ENCODE measurements at regions not wholly inside any gene's neighbourhood (a gene's known extent, or its start where the extent isn't known, plus 50 kb on each side); places are given as distances from the start of the nearest gene placed in this dataset.

GRCh38 chr1:91165033-91165654 is 143.3 kb upstream of the ZNF644 start:
- ChIA-PET RAD21 (ENCODE audit: low non-redundant PET in 1 of 2, low total read pairs in 2 of 2, uncharacterized antibody in 2 of 2, unreplicated experiment in 2 of 2) (interaction anchor here (1.7 to 2.4 kb wide), 4 partner anchors 113 to 444 kb away, joined by 8 to 29 read pairs (median 18); no protein-coding TSS in a partner anchor), POLR2A (no interaction called here), CTCF (interaction anchor here (0.6 to 4.0 kb wide), 42 partner anchors 9 to 1120 kb away, joined by 3 to 204 read pairs (median 4); partner anchors contain the start of gene HFM1)
- no peaks in the 10 kb centered on the region for H3K36me3 ChIP-seq (ENCODE audit: control insufficient read depth in 1 of 2, insufficient read depth in 2 of 2, low read length in 2 of 2)
- H2AFZ ChIP-seq (ENCODE audit: low read depth, low read length, poor library complexity, severe bottlenecking) = peak overlapping the region; percentile 9
- H3K79me2 ChIP-seq (ENCODE audit: insufficient read depth, low read length) = no peaks in the 10 kb centered on the region
- H4K20me1 ChIP-seq (ENCODE audit: insufficient read depth) = no peaks in the 10 kb centered on the region
- no peaks in the 10 kb centered on the region for H3K4me1 ChIP-seq (ENCODE audit: control insufficient read depth in 1 of 2, insufficient read depth in 2 of 2, low read length in 2 of 2)
- H3K9me2 ChIP-seq (ENCODE audit: insufficient read depth) = no peaks in the 10 kb centered on the region
- intact Hi-C loops (cut with micrococcal nuclease) = loop anchor here (2.0 to 10.0 kb wide), 3 partner anchors 340 to 760 kb away; partner anchors contain the start of gene CDC7
- no peak overlapping the region for H3K4me2 ChIP-seq (ENCODE audit: low read length)
- no peaks in the 10 kb centered on the region for H3K27me3 ChIP-seq (ENCODE audit: insufficient read depth, low read length)
- BruUV-seq (replicated peaks) = no TSS peak
- ATAC-seq = peak; percentile 97
- no peak overlapping the region for H3K4me3 ChIP-seq (replicated peaks in 1 of 2; ENCODE audit: low read depth in 1 of 2, low read length in 2 of 2)
- H3K9ac ChIP-seq (ENCODE audit: low read length) = no peak overlapping the region
- TF ChIP-seq JUND (IDR thresholded peaks at IDR 0.05) = no peak
- TF ChIP-seq, protein P1, sequence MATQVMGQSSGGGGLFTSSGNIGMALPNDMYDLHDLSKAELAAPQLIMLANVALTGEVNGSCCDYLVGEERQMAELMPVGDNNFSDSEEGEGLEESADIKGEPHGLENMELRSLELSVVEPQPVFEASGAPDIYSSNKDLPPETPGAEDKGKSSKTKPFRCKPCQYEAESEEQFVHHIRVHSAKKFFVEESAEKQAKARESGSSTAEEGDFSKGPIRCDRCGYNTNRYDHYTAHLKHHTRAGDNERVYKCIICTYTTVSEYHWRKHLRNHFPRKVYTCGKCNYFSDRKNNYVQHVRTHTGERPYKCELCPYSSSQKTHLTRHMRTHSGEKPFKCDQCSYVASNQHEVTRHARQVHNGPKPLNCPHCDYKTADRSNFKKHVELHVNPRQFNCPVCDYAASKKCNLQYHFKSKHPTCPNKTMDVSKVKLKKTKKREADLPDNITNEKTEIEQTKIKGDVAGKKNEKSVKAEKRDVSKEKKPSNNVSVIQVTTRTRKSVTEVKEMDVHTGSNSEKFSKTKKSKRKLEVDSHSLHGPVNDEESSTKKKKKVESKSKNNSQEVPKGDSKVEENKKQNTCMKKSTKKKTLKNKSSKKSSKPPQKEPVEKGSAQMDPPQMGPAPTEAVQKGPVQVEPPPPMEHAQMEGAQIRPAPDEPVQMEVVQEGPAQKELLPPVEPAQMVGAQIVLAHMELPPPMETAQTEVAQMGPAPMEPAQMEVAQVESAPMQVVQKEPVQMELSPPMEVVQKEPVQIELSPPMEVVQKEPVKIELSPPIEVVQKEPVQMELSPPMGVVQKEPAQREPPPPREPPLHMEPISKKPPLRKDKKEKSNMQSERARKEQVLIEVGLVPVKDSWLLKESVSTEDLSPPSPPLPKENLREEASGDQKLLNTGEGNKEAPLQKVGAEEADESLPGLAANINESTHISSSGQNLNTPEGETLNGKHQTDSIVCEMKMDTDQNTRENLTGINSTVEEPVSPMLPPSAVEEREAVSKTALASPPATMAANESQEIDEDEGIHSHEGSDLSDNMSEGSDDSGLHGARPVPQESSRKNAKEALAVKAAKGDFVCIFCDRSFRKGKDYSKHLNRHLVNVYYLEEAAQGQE (IDR thresholded peaks at IDR 0.05; ENCODE audit: low read depth) = no peak
- TF ChIP-seq POLR2AphosphoS5 (IDR thresholded peaks at IDR 0.05; ENCODE audit: low read depth, low read length) = no peak
- peak; percentile 85 for TF ChIP-seq RAD21 (IDR thresholded peaks at IDR 0.05; ENCODE audit: low read depth)
- TF ChIP-seq ZFX (IDR thresholded peaks at IDR 0.05) = no peak
- no peak for TF ChIP-seq POLR2A (IDR thresholded peaks at IDR 0.05; ENCODE audit: borderline replicate concordance, extremely low read depth, insufficient read depth, insufficient read length)
- TF ChIP-seq, protein P2, sequence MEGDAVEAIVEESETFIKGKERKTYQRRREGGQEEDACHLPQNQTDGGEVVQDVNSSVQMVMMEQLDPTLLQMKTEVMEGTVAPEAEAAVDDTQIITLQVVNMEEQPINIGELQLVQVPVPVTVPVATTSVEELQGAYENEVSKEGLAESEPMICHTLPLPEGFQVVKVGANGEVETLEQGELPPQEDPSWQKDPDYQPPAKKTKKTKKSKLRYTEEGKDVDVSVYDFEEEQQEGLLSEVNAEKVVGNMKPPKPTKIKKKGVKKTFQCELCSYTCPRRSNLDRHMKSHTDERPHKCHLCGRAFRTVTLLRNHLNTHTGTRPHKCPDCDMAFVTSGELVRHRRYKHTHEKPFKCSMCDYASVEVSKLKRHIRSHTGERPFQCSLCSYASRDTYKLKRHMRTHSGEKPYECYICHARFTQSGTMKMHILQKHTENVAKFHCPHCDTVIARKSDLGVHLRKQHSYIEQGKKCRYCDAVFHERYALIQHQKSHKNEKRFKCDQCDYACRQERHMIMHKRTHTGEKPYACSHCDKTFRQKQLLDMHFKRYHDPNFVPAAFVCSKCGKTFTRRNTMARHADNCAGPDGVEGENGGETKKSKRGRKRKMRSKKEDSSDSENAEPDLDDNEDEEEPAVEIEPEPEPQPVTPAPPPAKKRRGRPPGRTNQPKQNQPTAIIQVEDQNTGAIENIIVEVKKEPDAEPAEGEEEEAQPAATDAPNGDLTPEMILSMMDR (IDR thresholded peaks at IDR 0.05 in 2 of 3, conservative IDR thresholded peaks at IDR 0.05 in 1 of 3; ENCODE audit: borderline replicate concordance in 1 of 3, insufficient read depth in 1 of 3, low read depth in 2 of 3, low read length in 2 of 3) = peak; percentile 80 to 98 (median 96)
- no peak for TF ChIP-seq EZH2 (IDR thresholded peaks at IDR 0.05)
- TF ChIP-seq ZBTB33 (IDR thresholded peaks at IDR 0.05; ENCODE audit: extremely low read depth, insufficient replicate concordance, low read length) = no peak
- no peak for TF ChIP-seq SIN3A (IDR thresholded peaks at IDR 0.05; ENCODE audit: low read depth)
- TF ChIP-seq ZNF274 (IDR thresholded peaks at IDR 0.05; ENCODE audit: low read depth, low read length) = no peak
- no peak for TF ChIP-seq FOSL1 (IDR thresholded peaks at IDR 0.05; ENCODE audit: low read depth)
- no peak for TF ChIP-seq CBX3 (IDR thresholded peaks at IDR 0.05; ENCODE audit: low read depth)
- TF ChIP-seq YY1 (IDR thresholded peaks at IDR 0.05; ENCODE audit: extremely low read depth, insufficient replicate concordance, low read depth, low read length) = peak; percentile 34
- DNase-seq (ENCODE audit: low read depth, low spot score) = peak; percentile 44
- no peak overlapping the region for H3K27ac ChIP-seq (ENCODE audit: low read depth, low read length)
- H3K9me3 ChIP-seq (ENCODE audit: control insufficient read depth in 1 of 2, insufficient read depth in 1 of 2, low read depth in 1 of 2, low read length in 2 of 2) = no peaks in the 10 kb centered on the region
